HFFc6 (cell line): ENCODE measurements at regions not wholly inside any gene's neighbourhood (a gene's known extent, or its start where the extent isn't known, plus 50 kb on each side); places are given as distances from the start of the nearest gene placed in this dataset.

Experiments
- DNase-seq: peaks from one replicate; pipeline ENCODE4 v3.0.0-alpha.2; 2018
- H3K27ac Mint-ChIP-seq: 2 replicates; pipeline ENCODE4 v1.8.0; 2020; ENCODE audit warnings: mild to moderate bottlenecking, mixed read lengths
- H3K27me3 Mint-ChIP-seq: 2 replicates; pipeline ENCODE4 v1.8.0; 2021; ENCODE audit warnings: mild to moderate bottlenecking, moderate library complexity, mixed read lengths; ENCODE audit not compliant: insufficient read depth
- H3K36me3 Mint-ChIP-seq: 2 replicates; pipeline ENCODE4 v1.8.0; 2021; ENCODE audit warnings: low read depth, mixed read lengths
- H3K4me1 Mint-ChIP-seq: 2 replicates; pipeline ENCODE4 v1.8.0; 2020; ENCODE audit warnings: low read depth, mixed read lengths
- H3K4me3 Mint-ChIP-seq: 2 replicates; pipeline ENCODE4 v1.8.0; 2020; ENCODE audit warnings: mild to moderate bottlenecking, moderate library complexity, mixed read lengths
- H3K9me3 Mint-ChIP-seq: 2 replicates; pipeline ENCODE4 v1.8.0; 2020; ENCODE audit warnings: mild to moderate bottlenecking, mixed read lengths
- CTCF ChIP-seq: fragments of 200-600 bp; sonication (generic); IDR thresholded peaks from 2 replicates; pipeline ENCODE4 v1.5.0; 2021; ENCODE audit warnings: antibody characterized with exemption, mild to moderate bottlenecking

GRCh38 chr1:34296059-34296458 is 119.4 kb downstream of the C1orf94 start:
- no peak for DNase-seq
- Mint-ChIP-seq H3K27ac (no peak overlapping the region), H3K27me3 (no peaks in the 10 kb centered on the region; the same call in 1 of the 2 replicates), H3K4me1 (no peaks in the 10 kb centered on the region), H3K9me3 (peaks cover 28% of the 10 kb centered on the region), H3K4me3 (no peak overlapping the region), H3K36me3 (no peaks in the 10 kb centered on the region)
- no peak for TF ChIP-seq CTCF

- no peaks in the 10 kb centered on the region for H3K4me1 Mint-ChIP-seq
- no peak for DNase-seq
- no peaks in the 10 kb centered on the region for H3K27me3 Mint-ChIP-seq
- no peak overlapping the region for H3K27ac Mint-ChIP-seq
- no peak for TF ChIP-seq CTCF
- no peak overlapping the region for H3K4me3 Mint-ChIP-seq
- H3K9me3 Mint-ChIP-seq = peaks cover 38% of the 10 kb centered on the region
- H3K36me3 Mint-ChIP-seq = no peaks in the 10 kb centered on the region; the same call in 1 of the 2 replicates
Observed at GRCh38 chr1:34302798-34303197, 126.1 kb downstream of the C1orf94 start.

GRCh38 chr1:34303218-34303617 is 126.5 kb downstream of the C1orf94 start:
- Mint-ChIP-seq H3K9me3 (peaks cover 38% of the 10 kb centered on the region), H3K4me3 (no peak overlapping the region), H3K27me3 (no peaks in the 10 kb centered on the region), H3K36me3 (no peaks in the 10 kb centered on the region; the same call in 1 of the 2 replicates), H3K27ac (no peak overlapping the region), H3K4me1 (no peaks in the 10 kb centered on the region)
- DNase-seq = no peak
- no peak for TF ChIP-seq CTCF

GRCh38 chr1:34306568-34306967 is 129.9 kb downstream of the C1orf94 start:
- no peaks in the 10 kb centered on the region for H3K27me3 Mint-ChIP-seq
- H3K27ac Mint-ChIP-seq = no peak overlapping the region
- no peak for DNase-seq
- H3K36me3 Mint-ChIP-seq = no peaks in the 10 kb centered on the region; the same call in 1 of the 2 replicates
- no peaks in the 10 kb centered on the region for H3K4me1 Mint-ChIP-seq
- no peak overlapping the region for H3K4me3 Mint-ChIP-seq
- peaks cover 46% of the 10 kb centered on the region for H3K9me3 Mint-ChIP-seq
- TF ChIP-seq CTCF = no peak

- H3K9me3 Mint-ChIP-seq = peaks cover 52% of the 10 kb centered on the region
- no peaks in the 10 kb centered on the region for H3K27me3 Mint-ChIP-seq
- H3K36me3 Mint-ChIP-seq = 0 out of 2 replicates have a peak, but pooled peaks cover 4% of the 10 kb centered on the region
- H3K4me3 Mint-ChIP-seq = no peak overlapping the region
- H3K4me1 Mint-ChIP-seq = no peaks in the 10 kb centered on the region
- DNase-seq = no peak
- H3K27ac Mint-ChIP-seq = no peak overlapping the region; the same call in 1 of the 2 replicates
- TF ChIP-seq CTCF = no peak
Observed at GRCh38 chr1:34312359-34312758, 135.7 kb downstream of the C1orf94 start.

GRCh38 chr1:34315974-34316373 is 139.3 kb downstream of the C1orf94 start:
- DNase-seq = no peak
- peaks cover 9% of the 10 kb centered on the region; the same call in 1 of the 2 replicates for H3K36me3 Mint-ChIP-seq
- H3K9me3 Mint-ChIP-seq = peaks cover 59% of the 10 kb centered on the region
- no peak for TF ChIP-seq CTCF
- no peaks in the 10 kb centered on the region for H3K4me1 Mint-ChIP-seq
- no peak overlapping the region for H3K27ac Mint-ChIP-seq
- H3K4me3 Mint-ChIP-seq = no peak overlapping the region
- no peaks in the 10 kb centered on the region for H3K27me3 Mint-ChIP-seq
